Esophagus muscularis mucosa (tissue), 3 donors: ENCODE measurements at regions not wholly inside any gene's neighbourhood (a gene's known extent, or its start where the extent isn't known, plus 50 kb on each side); places are given as distances from the start of the nearest gene placed in this dataset.

ENCODE experiments used
- POLR2A ChIP-seq: fragments of 450-650 bp; IDR thresholded peaks from one replicate; pipeline ENCODE4 v1.6.1; 2017; ENCODE audit warnings: antibody characterized with exemption, moderate library complexity, mild to moderate bottlenecking, low read depth
- TF ChIP-seq, protein P1 (sequence below), 3 experiments: fragments of 200-600 bp in 2 of 3; fragments of 450-650 bp in 1 of 3; sonication (generic) in 2 of 3; IDR thresholded peaks; one replicate each; pipeline ENCODE4 v1.5.1; 2017 to 2019; ENCODE audit warnings: antibody characterized with exemption in 3 of 3, mild to moderate bottlenecking in 2 of 3, moderate library complexity in 1 of 3

- TF ChIP-seq, protein P1, sequence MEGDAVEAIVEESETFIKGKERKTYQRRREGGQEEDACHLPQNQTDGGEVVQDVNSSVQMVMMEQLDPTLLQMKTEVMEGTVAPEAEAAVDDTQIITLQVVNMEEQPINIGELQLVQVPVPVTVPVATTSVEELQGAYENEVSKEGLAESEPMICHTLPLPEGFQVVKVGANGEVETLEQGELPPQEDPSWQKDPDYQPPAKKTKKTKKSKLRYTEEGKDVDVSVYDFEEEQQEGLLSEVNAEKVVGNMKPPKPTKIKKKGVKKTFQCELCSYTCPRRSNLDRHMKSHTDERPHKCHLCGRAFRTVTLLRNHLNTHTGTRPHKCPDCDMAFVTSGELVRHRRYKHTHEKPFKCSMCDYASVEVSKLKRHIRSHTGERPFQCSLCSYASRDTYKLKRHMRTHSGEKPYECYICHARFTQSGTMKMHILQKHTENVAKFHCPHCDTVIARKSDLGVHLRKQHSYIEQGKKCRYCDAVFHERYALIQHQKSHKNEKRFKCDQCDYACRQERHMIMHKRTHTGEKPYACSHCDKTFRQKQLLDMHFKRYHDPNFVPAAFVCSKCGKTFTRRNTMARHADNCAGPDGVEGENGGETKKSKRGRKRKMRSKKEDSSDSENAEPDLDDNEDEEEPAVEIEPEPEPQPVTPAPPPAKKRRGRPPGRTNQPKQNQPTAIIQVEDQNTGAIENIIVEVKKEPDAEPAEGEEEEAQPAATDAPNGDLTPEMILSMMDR (IDR thresholded peaks at IDR 0.05): no peak
- TF ChIP-seq POLR2A: no peak
Observed at GRCh38 chr15:97678656-97679055, 281.8 kb upstream of the ARRDC4 start.
